ENCODE measurements at regions not wholly inside any gene's neighbourhood (a gene's known extent, or its start where the extent isn't known, plus 50 kb on each side); places are given as distances from the start of the nearest gene placed in this dataset.

DNA sequence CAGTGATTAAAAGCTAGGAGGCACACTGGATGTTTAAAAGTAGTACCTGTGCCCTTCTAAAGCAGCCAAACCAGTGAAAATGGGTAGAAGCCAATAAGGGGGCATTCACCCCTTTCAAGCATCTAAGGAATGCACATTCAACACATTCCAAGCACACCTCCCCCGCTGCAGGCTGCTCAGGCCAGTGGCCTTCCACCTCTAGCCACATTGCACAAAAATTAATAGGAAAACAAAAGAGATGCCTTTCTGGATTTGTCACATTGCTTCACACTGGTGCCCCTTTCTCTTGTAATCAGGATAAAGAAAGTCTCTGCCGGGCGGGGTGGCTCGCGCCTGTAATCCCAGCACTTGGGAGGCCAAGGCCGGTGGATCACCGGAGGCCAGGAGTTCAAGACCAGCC, 834.0 kb downstream of the USP25 start:
- DNase-seq = no peak

- no peak for DNase-seq
Measured at GRCh38 chr21:16568244-16568643, 838.5 kb downstream of the USP25 start.

DNA sequence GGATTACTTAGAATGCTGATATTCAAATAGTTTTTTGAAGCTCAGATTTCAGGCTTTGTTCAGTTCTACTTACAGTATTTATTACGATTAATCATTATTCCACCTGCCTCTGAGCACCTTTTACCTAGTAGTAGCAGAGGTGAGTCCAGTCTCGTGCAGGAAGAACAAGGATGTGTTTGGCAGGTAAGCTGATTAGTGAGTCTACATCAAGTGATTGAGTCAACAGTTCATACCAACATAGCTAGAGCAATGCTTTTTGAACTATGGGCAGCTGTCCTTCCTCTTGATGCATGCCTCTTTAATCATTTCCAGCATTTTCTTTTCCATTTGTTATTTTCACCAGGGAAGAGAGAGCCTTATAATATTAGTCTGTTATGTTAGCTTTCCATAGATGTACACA, 838.9 kb downstream of the USP25 start:
- no peak for DNase-seq

DNA sequence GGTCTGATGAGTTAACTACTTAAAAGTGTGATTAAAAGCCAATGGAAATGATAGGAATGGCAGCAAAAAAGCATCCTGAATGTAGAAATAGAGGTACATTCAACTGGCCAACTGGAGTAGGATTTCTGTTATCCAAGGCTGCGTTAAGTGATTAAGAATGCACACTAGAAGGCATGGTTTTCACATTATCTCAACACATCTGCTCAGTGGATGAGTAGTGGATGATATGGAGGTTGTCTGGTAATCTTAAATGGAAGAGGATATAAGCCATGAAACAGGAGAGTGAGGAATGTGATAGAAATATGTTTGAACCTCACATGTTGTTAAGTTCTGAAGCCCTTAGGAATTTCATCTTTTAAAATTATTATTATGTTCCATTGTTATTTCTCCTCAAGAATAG, 839.9 kb downstream of the USP25 start:
- DNase-seq = no peak

GRCh38 chr21:16570171-16570570, 840.4 kb downstream of the USP25 start:
- no peak for DNase-seq

DNA sequence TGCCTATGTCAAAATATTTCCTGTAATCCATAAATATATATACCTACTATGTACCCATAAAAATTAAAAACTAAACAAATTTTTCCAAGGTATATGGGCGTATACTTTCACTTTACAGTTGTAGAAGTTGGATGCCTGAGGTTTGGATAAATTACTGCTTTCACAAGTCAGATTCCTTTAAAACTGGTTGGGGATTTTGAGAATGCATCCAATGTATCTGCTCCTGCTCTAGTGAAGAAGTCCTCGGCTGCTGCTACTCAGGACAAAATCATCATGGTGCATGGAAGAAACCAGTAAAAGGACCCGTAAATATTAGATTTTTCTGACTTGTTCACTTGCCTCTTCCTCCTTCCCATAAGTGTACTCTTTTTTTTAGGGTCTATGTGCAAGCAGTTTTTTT, 841.1 kb downstream of the USP25 start:
- no peak for DNase-seq

GRCh38 chr21:16571594-16571993, 841.8 kb downstream of the USP25 start:
- DNase-seq = no peak

DNA sequence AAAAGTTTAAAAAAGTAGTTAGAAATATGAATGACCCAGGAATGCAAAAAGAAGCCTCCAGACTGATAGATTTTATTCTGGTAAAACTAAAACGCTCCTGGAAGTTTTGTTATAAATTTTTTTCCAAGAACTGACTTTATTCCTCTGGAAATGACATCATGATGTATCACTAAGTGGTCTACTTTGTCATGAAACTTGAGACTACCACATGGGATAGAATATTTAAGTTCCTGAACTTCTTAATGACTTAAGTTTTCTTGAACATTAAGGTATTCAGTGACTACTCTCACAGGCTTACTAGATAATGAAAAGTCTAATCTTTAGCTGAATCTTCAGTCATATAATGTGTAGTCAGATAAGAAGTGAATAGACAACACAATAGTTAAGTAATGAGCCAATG, 842.2 kb downstream of the USP25 start:
- DNase-seq = no peak

GRCh38 chr21:16573578-16573977, 843.8 kb downstream of the USP25 start:
- no peak for DNase-seq

GRCh38 chr21:16577975-16578374, 848.2 kb downstream of the USP25 start:
- no peak for DNase-seq

- no peak for DNase-seq
Measured at GRCh38 chr21:16578912-16579311, 849.1 kb downstream of the USP25 start.

- DNase-seq = no peak
Measured at GRCh38 chr21:16579538-16579937, 849.8 kb downstream of the USP25 start.

DNA sequence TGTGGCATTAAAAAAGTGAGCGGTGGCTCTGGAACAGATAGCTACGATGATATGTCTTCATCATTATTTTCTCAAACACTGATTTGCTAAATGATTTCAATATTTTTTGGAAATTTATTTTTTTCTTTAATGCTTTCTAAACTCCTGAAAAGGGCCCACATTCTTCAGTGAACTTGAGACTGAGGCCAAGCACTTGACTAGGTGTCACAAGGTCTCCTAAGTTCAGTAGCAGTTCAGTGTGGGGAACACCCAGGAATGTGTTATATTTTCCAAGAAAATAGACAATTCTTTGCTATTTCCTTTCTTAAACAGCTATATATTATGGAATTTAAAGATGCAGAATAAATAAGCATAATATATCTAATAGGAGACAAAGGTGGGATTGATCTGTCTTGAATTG, 850.9 kb downstream of the USP25 start:
- no peak for DNase-seq

GRCh38 chr21:16583556-16583955, 853.8 kb downstream of the USP25 start:
- no peak for DNase-seq

GRCh38 chr21:16584756-16585155, 855.0 kb downstream of the USP25 start:
- no peak for DNase-seq

GRCh38 chr21:16585896-16586295, 856.1 kb downstream of the USP25 start:
- no peak for DNase-seq

DNA sequence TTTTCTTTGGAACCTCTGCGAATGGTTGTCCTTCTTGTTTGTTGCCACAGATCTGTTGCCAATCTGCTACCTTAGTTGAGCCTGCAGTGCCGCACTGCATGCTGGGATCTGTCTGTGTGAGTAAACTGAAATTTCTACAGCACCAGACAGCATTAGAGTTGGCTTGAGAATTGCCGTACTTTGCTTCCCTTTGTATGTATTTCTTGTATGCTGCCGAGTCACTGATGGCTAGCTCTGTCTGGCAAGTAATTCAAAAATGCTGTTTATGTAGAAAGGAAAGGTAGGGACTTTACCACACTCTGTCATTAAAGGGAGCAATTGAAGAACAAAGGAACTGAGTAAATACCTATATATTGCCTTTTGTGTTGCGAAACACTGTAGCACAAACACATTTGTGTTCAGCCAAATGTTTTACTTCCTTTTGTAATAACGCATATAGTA, 857.4 kb downstream of the USP25 start:
- no peak for DNase-seq

GRCh38 chr21:16587681-16588375, 858.0 kb downstream of the USP25 start:
- DNase-seq = no peak

DNA sequence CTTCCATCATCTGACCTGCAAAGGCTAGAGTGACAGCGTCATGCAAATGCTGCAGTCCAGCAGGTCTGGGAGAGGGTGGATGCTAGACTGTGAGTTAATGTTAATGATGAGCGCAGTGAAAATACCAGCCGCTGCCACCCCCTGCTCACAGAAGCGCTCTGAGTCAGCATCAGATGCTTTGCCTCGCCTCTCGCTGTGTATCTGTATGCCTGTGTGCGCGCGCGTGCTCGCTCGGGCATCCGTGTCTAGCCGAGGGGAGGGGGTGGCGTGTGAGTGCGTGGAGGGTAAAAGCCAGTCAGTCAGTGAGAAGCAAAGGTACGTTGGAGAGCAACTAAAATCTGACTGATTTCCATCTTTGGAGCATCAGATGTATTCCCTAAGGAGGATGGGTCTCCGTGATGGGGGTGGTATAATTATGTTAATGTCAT, 858.7 kb downstream of the USP25 start:
- DNase-seq = no peak

DNA sequence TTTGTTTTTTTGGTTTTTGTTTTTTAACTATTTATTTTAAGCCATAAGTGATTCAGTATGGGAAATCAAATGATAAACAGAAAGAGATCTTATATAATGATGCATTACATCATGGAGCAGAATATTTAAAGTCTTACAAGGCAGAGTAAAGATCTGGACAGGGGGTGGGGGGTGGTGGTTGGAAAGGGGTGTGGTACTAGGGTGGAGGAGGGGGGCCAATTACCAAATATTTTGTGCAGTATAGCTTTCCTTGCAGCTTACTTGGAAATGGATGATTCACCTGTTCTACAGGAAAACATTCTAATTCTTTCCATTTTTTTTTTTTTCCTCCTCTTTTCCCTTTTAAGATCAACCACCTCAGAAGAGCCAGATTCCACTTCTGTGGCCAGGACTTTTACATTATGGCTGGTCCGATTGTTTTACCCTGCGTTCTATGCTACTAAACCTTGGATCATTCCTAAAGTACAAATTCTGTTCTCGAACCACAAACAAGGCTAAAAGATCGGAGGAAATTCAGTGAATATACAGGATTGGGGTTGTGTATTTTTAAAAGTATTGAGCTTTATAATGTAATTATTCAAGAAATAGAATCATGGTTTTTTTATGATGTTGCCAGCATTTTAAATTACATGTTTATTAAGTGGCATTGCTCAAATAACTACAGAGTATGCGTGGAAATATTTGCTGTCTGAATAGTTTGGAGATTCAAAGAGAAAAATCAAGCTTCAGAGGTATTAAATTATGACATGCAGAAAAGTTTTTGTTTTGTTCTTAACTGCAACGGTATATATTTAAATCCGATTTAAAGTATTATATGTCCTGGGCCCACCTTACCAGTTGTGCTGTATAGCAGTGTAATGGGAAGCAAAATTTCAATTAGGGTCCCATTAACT, 859.5 kb downstream of the USP25 start:
- no peak for DNase-seq

GRCh38 chr21:16590186-16590585, 860.4 kb downstream of the USP25 start:
- no peak for DNase-seq

DNA sequence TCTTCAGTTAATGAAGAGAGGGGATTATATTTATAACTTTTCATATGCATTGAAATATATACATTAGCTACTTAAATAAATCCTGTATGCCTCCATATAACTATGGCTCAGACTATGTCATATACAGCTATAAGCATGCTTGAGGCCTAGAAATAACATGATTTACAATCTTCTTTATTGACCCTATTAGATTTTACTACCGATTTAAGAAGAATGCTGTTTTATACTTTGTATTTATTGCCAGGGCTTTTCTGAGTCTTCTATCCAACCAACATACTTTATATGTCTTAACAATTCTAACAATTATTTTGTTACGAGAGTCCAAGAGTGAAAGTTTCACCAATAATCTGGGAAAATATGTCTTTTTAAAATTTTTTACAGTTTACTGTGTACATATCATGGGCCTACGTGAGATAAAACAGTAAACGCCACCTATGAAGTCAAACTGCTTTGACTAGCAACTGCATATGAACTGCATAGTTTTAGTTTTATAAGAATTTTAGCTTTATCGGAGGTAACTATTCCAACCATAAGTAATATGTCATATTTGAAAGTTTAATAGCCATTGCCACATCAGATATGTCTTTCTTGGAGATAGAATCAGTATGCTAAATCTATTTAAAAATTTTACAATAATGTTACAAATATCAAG, 861.0 kb downstream of the USP25 start:
- DNase-seq = no peak

GRCh38 chr21:16592381-16592780, 862.6 kb downstream of the USP25 start:
- DNase-seq = no peak

GRCh38 chr21:16594191-16594590, 864.4 kb downstream of the USP25 start:
- DNase-seq = no peak

Data from activated CD4-positive, alpha-beta T cell treated with anti-CD3 and anti-CD28 coated beads, Interleukin-2, amount 50 U/mL, for 4 hours (primary cell).